ACC112 (cell line): ENCODE measurements at regions not wholly inside any gene's neighbourhood (a gene's known extent, or its start where the extent isn't known, plus 50 kb on each side); places are given as distances from the start of the nearest gene placed in this dataset.

Source experiments
- H2AFZ ChIP-seq: fragments of 200-600 bp; sonication (generic); one replicate; pipeline ENCODE4 v1.6.0; 2017; ENCODE audit warnings: antibody characterized with exemption, low read length; ENCODE audit not compliant: unreplicated experiment
- H3K27ac ChIP-seq: fragments of 200-600 bp; sonication (generic); 2 replicates; pipeline ENCODE4 v1.5.1; 2014; ENCODE audit warnings: low read depth, mild to moderate bottlenecking, antibody characterized with exemption, low read length, moderate library complexity
- H3K27me3 ChIP-seq: fragments of 200-600 bp; sonication (generic); 2 replicates; pipeline ENCODE4 v1.6.1; 2014; ENCODE audit warnings: mild to moderate bottlenecking, antibody characterized with exemption, low read length, moderate library complexity, mixed read lengths; ENCODE audit not compliant: insufficient read depth
- H3K36me3 ChIP-seq: fragments of 200-600 bp; sonication (generic); 2 replicates; pipeline ENCODE4 v1.6.1; 2016; ENCODE audit warnings: mild to moderate bottlenecking, antibody characterized with exemption, low read length, moderate library complexity, mixed read lengths; ENCODE audit not compliant: insufficient read depth
- H3K4me1 ChIP-seq: fragments of 200-600 bp; sonication (generic); one replicate; pipeline ENCODE4 v1.6.1; 2016; ENCODE audit warnings: low read length, mixed read lengths; ENCODE audit not compliant: insufficient read depth, unreplicated experiment, control insufficient read depth
- H3K4me3 ChIP-seq: fragments of 200-600 bp; sonication (generic); 2 replicates; pipeline ENCODE4 v1.5.1; 2014; ENCODE audit warnings: mild to moderate bottlenecking, low read depth, low read length
- H3K79me2 ChIP-seq: fragments of 200-600 bp; sonication (generic); one replicate; pipeline ENCODE4 v1.6.0; 2016; ENCODE audit warnings: low read length; ENCODE audit not compliant: control insufficient read depth, unreplicated experiment, insufficient read depth

- Histone ChIP-seq H3K27me3 (peaks cover 25% of the 10 kb centered on the region), H3K27ac (no peak overlapping the region), H3K4me3 (no peak overlapping the region), H2AFZ (no peak overlapping the region), H3K79me2 (no peaks in the 10 kb centered on the region), H3K36me3 (no peaks in the 10 kb centered on the region), H3K4me1 (no peaks in the 10 kb centered on the region)
Measured at GRCh38 chr2:205882806-205883425, 200.6 kb downstream of the NRP2 start.

GRCh38 chr2:205880048-205880447 lies 197.7 kb downstream of the NRP2 start:
- H3K79me2 ChIP-seq: no peaks in the 10 kb centered on the region
- no peak overlapping the region for H3K27ac ChIP-seq
- H2AFZ ChIP-seq: no peak overlapping the region
- no peaks in the 10 kb centered on the region for H3K36me3 ChIP-seq
- no peaks in the 10 kb centered on the region for H3K4me1 ChIP-seq
- H3K4me3 ChIP-seq: no peak overlapping the region
- peaks cover 27% of the 10 kb centered on the region for H3K27me3 ChIP-seq

- Histone ChIP-seq H3K36me3 (no peaks in the 10 kb centered on the region), H3K27me3 (peaks cover 32% of the 10 kb centered on the region), H3K27ac (no peak overlapping the region), H3K4me1 (no peaks in the 10 kb centered on the region), H3K4me3 (no peak overlapping the region), H3K79me2 (no peaks in the 10 kb centered on the region), H2AFZ (no peak overlapping the region)
Measured at GRCh38 chr2:205878999-205879762, 196.9 kb downstream of the NRP2 start.

GRCh38 chr2:205877496-205877895 lies 195.2 kb downstream of the NRP2 start:
- no peak overlapping the region for H2AFZ ChIP-seq
- H3K79me2 ChIP-seq: no peaks in the 10 kb centered on the region
- H3K27me3 ChIP-seq: peaks cover 43% of the 10 kb centered on the region
- no peak overlapping the region for H3K4me3 ChIP-seq
- H3K27ac ChIP-seq: no peak overlapping the region
- H3K36me3 ChIP-seq: no peaks in the 10 kb centered on the region
- no peaks in the 10 kb centered on the region for H3K4me1 ChIP-seq

GRCh38 chr2:205876127-205876526 lies 193.8 kb downstream of the NRP2 start:
- no peaks in the 10 kb centered on the region for H3K36me3 ChIP-seq
- peaks cover 42% of the 10 kb centered on the region for H3K27me3 ChIP-seq
- no peak overlapping the region for H3K4me3 ChIP-seq
- H2AFZ ChIP-seq: no peak overlapping the region
- H3K4me1 ChIP-seq: no peaks in the 10 kb centered on the region
- H3K27ac ChIP-seq: no peak overlapping the region
- H3K79me2 ChIP-seq: no peaks in the 10 kb centered on the region

- no peak overlapping the region for H3K4me3 ChIP-seq
- no peak overlapping the region for H2AFZ ChIP-seq
Measured at GRCh38 chr2:205872716-205873115, 190.4 kb downstream of the NRP2 start.

GRCh38 chr2:205869439-205869838 lies 187.1 kb downstream of the NRP2 start:
- Histone ChIP-seq H3K79me2 (no peaks in the 10 kb centered on the region), H3K4me3 (no peak overlapping the region), H3K27me3 (peaks cover 32% of the 10 kb centered on the region; the same call in 1 of the 2 replicates), H3K4me1 (no peaks in the 10 kb centered on the region), H2AFZ (no peak overlapping the region), H3K27ac (no peak overlapping the region), H3K36me3 (no peaks in the 10 kb centered on the region)

More at GRCh38 chr2:205872716-205873115, 190.4 kb downstream of the NRP2 start:
- Histone ChIP-seq H3K79me2 (no peaks in the 10 kb centered on the region), H3K27ac (no peak overlapping the region), H3K4me1 (no peaks in the 10 kb centered on the region), H3K36me3 (no peaks in the 10 kb centered on the region), H3K27me3 (peaks cover 27% of the 10 kb centered on the region; the same call in 1 of the 2 replicates)

- H3K4me1 ChIP-seq: no peaks in the 10 kb centered on the region
- H3K27me3 ChIP-seq: peaks cover 37% of the 10 kb centered on the region; the same call in 1 of the 2 replicates
- H2AFZ ChIP-seq: no peak overlapping the region
- no peak overlapping the region for H3K4me3 ChIP-seq
- no peaks in the 10 kb centered on the region for H3K79me2 ChIP-seq
- H3K27ac ChIP-seq: no peak overlapping the region
- H3K36me3 ChIP-seq: no peaks in the 10 kb centered on the region
Measured at GRCh38 chr2:205868773-205869333, 186.6 kb downstream of the NRP2 start.

- Histone ChIP-seq H3K79me2 (no peaks in the 10 kb centered on the region), H3K4me1 (no peaks in the 10 kb centered on the region), H3K27ac (no peak overlapping the region), H2AFZ (no peak overlapping the region), H3K36me3 (no peaks in the 10 kb centered on the region), H3K4me3 (no peak overlapping the region), H3K27me3 (peaks cover 30% of the 10 kb centered on the region; the same call in 1 of the 2 replicates)
Measured at GRCh38 chr2:205868053-205868452, 185.8 kb downstream of the NRP2 start.

GRCh38 chr2:205867371-205867770 lies 185.1 kb downstream of the NRP2 start:
- Histone ChIP-seq H3K4me1 (no peaks in the 10 kb centered on the region), H3K27ac (no peak overlapping the region), H3K4me3 (no peak overlapping the region), H3K27me3 (peaks cover 26% of the 10 kb centered on the region; the same call in 1 of the 2 replicates), H3K79me2 (no peaks in the 10 kb centered on the region), H2AFZ (no peak overlapping the region), H3K36me3 (no peaks in the 10 kb centered on the region)
